HepG2 (cell line): ENCODE measurements at regions not wholly inside any gene's neighbourhood (a gene's known extent, or its start where the extent isn't known, plus 50 kb on each side); places are given as distances from the start of the nearest gene placed in this dataset.

Source experiments
- DZIP1 ChIP-seq: sonication (generic); formaldehyde crosslinking; IDR thresholded peaks from 2 replicates; pipeline ENCODE4 v1.5.0; 2020; ENCODE audit warnings: mild to moderate bottlenecking, missing genetic modification reagents
- HDAC2 ChIP-seq: sonication (generic); formaldehyde crosslinking; IDR thresholded peaks from 2 replicates; pipeline ENCODE4 v1.4.0; 2020; ENCODE audit warnings: missing genetic modification reagents
- HDAC6 ChIP-seq: fragments of 200-600 bp; sonication (generic); IDR thresholded peaks from 2 replicates; pipeline ENCODE4 v1.7.0; 2017; ENCODE audit warnings: mild to moderate bottlenecking, antibody characterized with exemption, low read length, low read depth
- LCORL ChIP-seq, 2 experiments: fragments of 450-650 bp in 1 of 2; sonication (generic) in 1 of 2; formaldehyde crosslinking in 1 of 2; IDR thresholded peaks; 2 replicates each; pipeline versions ENCODE4 v1.5.0 to v1.6.1; 2017 to 2020; ENCODE audit warnings: antibody characterized with exemption in 1 of 2, missing genetic modification reagents in 1 of 2
- MXD4 ChIP-seq: IDR thresholded peaks from 2 replicates; pipeline ENCODE4 v1.6.1; 2016; ENCODE audit warnings: mild to moderate bottlenecking, missing biosample characterization, missing genetic modification reagents
- MXI1 ChIP-seq: IDR thresholded peaks from 3 replicates; pipeline ENCODE4 v1.6.1; 2012; ENCODE audit warnings: low read depth, low read length, inconsistent platforms, borderline replicate concordance
- NCOR1 ChIP-seq: fragments of 200-600 bp; sonication (generic); IDR thresholded peaks from 2 replicates; pipeline ENCODE4 v1.7.0; 2017; ENCODE audit warnings: antibody characterized with exemption, low read length, borderline replicate concordance
- PITX1 ChIP-seq: sonication (generic); formaldehyde crosslinking; IDR thresholded peaks from 2 replicates; pipeline ENCODE4 v1.5.1; 2020; ENCODE audit warnings: mild to moderate bottlenecking, missing genetic modification reagents
- POLR2G ChIP-seq: fragments of 200-400 bp; formaldehyde crosslinking; IDR thresholded peaks from 2 replicates; pipeline ENCODE4 v1.6.1; 2018; ENCODE audit warnings: mild to moderate bottlenecking, low read depth, low read length, moderate library complexity
- RARA ChIP-seq: IDR thresholded peaks from 2 replicates; pipeline ENCODE4 v1.6.1; 2016; ENCODE audit warnings: missing genetic modification reagents, missing compliant biosample characterization
- SMAD3 ChIP-seq: sonication (generic); formaldehyde crosslinking; IDR thresholded peaks from 2 replicates; pipeline ENCODE4 v1.4.0; 2020; ENCODE audit warnings: missing genetic modification reagents
- SMYD3 ChIP-seq: sonication (generic); formaldehyde crosslinking; IDR thresholded peaks from 2 replicates; pipeline ENCODE4 v1.8.1; 2023; ENCODE audit warnings: mild to moderate bottlenecking, missing genetic modification reagents
- ZBTB40 ChIP-seq, 2 experiments: fragments of 450-650 bp in 1 of 2; sonication (generic) in 1 of 2; formaldehyde crosslinking in 1 of 2; IDR thresholded peaks; 2 replicates each; pipeline versions ENCODE4 v1.6.1 to v1.8.0; 2016 to 2022; ENCODE audit warnings: antibody characterized with exemption in 1 of 2, mild to moderate bottlenecking in 1 of 2, missing genetic modification reagents in 1 of 2
- ZEB1 ChIP-seq: IDR thresholded peaks from 2 replicates; pipeline ENCODE4 v1.6.1; 2012; ENCODE audit warnings: mild to moderate bottlenecking, low read depth, inconsistent platforms; ENCODE audit not compliant: insufficient replicate concordance
- ZNF652 ChIP-seq: IDR thresholded peaks from 2 replicates; pipeline ENCODE4 v1.6.1; 2016; ENCODE audit warnings: low read depth, borderline replicate concordance
- ZNF740 ChIP-seq: sonication (generic); formaldehyde crosslinking; IDR thresholded peaks from 2 replicates; pipeline ENCODE4 v1.4.0; 2020; ENCODE audit warnings: missing genetic modification reagents
- ZNF747 ChIP-seq: sonication (generic); formaldehyde crosslinking; IDR thresholded peaks from 2 replicates; pipeline ENCODE4 v1.8.1; 2023; ENCODE audit warnings: missing genetic modification reagents, mild to moderate bottlenecking, borderline replicate concordance
- TF ChIP-seq, protein P1 (sequence below): sonication (generic); formaldehyde crosslinking; IDR thresholded peaks from 2 replicates; pipeline ENCODE4 v1.8.1; 2023; ENCODE audit warnings: missing genetic modification reagents, mild to moderate bottlenecking, borderline replicate concordance

DNA sequence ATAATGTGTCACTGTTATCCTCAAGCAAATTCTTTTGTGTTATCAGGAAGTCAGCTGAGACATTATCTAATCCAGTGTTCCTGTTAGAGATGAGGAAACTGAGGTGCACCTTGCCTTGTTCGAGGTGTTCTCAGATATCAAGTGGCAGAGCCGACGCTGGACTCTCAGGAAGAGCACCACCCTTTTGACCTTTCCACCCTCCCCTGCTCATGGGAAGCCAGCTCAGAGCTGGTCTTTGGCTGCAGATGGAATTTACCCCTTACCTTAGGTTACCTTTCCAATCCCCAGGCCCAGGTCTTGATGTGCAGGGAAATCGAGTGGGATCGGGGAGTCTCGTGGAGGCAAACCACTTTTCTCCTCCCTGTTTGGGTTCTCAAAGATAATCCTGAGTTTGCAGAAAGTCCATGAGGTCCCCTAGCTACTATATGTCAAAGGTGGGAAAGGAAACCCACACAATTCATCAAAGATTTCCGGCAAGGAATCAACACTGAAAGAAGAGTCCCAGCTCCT lies 62.9 kb upstream of the PIM1 start (continued):
- TF ChIP-seq HDAC6: no peak
- TF ChIP-seq SMAD3 (CRISPR knock-in tag): peak; percentile 54; the same call in 1 of the 2 replicates
- TF ChIP-seq LCORL (IDR thresholded peaks at IDR 0.05): no peak
- peak; percentile 79; the same call in 1 of the 2 replicates for TF ChIP-seq LCORL (CRISPR knock-in tag; IDR thresholded peaks at IDR 0.05)
- TF ChIP-seq MXD4 (CRISPR knock-in tag): 0 out of 2 replicates have a peak, but pooled peaks have one; percentile 29
- TF ChIP-seq ZNF747: 0 out of 2 replicates have a peak, but pooled peaks have one; percentile 21
- TF ChIP-seq, protein P1, sequence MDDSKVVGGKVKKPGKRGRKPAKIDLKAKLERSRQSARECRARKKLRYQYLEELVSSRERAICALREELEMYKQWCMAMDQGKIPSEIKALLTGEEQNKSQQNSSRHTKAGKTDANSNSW: no peak
- TF ChIP-seq DZIP1 (CRISPR knock-in tag): no peak
- TF ChIP-seq ZEB1: peak; percentile 95
- TF ChIP-seq SMYD3 (CRISPR knock-in tag): peak; percentile 92
- peak; percentile 77; the same call in 1 of the 2 replicates for TF ChIP-seq ZNF652 (CRISPR knock-in tag)
- no peak for TF ChIP-seq ZBTB40 (IDR thresholded peaks at IDR 0.05)
- peak; percentile 17; the same call in 1 of the 2 replicates for TF ChIP-seq ZBTB40 (CRISPR knock-in tag; IDR thresholded peaks at IDR 0.05)
- TF ChIP-seq MXI1: peak; percentile 49; the same call in 1 of the 3 replicates
- peak; percentile 91 for TF ChIP-seq NCOR1
- no peak for TF ChIP-seq ZNF740 (CRISPR knock-in tag)
- 0 out of 2 replicates have a peak, but pooled peaks have one; percentile 28 for TF ChIP-seq POLR2G
- TF ChIP-seq HDAC2 (CRISPR knock-in tag): peak; percentile 96
- peak; percentile 97 for TF ChIP-seq RARA (CRISPR knock-in tag)
- peak; percentile 78 for TF ChIP-seq PITX1 (CRISPR knock-in tag)
